Activated CD4-positive, CD25-positive, alpha-beta regulatory T cell treated with anti-CD3 and anti-CD28 coated beads, Interleukin-2, amount 50 U/mL, for 72 hours (primary cell): ENCODE measurements at regions not wholly inside any gene's neighbourhood (a gene's known extent, or its start where the extent isn't known, plus 50 kb on each side); places are given as distances from the start of the nearest gene placed in this dataset.

ENCODE experiments used
- DNase-seq: peaks from one replicate; pipeline ENCODE4 v3.0.0; 2021

DNA sequence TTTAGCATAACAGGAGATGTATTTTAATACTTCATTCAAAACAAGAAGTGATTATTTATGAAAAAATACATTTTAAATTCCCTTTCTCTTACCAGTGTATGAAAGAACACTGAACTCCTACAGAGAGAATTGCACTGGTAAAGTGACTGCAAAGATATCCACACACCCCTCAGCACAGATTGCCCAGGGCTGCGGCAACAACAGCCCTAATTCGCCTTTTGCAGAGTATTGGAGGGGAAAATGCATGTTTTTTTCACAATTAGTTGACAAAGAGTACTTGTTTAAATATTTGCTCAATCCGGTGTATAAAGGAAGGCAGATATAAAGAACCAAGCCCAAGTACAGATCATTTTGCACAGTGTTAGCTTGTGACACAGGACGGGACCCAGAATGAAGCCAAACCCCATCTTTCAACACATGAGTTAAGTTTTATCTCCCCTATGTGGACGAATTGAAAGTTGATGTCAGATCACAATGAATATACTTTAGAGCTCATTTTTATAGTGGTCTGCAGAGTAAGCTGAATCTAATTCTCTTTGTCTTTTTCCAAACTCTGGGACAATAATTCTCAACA is 551.4 kb upstream of the IGFBP7 start:
- DNase-seq: no peak

DNA sequence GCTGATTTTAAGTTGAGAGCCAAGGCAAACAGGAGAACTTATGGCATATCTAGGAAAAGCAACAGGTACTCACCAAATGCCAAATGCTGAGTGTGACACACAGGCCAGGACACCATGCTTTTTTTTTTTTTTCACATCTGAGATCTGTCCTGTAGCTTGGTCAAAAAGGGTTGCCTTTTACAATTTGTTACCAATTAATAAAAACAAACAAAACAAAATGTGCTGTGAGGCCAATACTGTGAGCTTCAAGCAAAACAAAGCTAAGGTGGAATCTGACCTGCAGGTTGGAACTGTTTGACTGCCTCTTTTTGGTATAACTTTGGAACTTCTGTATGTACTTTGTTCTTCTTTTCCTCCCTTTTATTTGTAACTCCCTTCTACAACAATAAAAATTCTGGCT is 548.5 kb upstream of the IGFBP7 start:
- no peak for DNase-seq

DNA sequence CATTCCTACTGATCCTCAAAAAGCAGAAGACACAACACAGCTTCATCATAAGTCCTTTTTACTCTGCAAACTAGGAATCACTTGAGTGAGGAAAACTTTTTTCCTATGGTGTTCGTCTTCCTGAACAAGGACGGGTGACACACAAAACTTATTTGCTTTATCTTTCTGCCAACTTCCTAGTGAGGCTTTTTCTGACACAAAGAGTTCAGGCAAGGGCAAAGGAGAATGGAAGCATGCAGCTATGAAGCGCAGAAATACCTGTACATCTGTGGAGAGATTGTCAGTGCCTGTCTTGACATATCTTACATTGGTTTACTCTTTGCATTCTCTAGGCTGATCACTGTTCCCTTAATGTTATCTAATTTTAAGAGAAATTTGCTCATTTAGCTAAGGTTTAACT is 548.0 kb upstream of the IGFBP7 start:
- DNase-seq: no peak

DNA sequence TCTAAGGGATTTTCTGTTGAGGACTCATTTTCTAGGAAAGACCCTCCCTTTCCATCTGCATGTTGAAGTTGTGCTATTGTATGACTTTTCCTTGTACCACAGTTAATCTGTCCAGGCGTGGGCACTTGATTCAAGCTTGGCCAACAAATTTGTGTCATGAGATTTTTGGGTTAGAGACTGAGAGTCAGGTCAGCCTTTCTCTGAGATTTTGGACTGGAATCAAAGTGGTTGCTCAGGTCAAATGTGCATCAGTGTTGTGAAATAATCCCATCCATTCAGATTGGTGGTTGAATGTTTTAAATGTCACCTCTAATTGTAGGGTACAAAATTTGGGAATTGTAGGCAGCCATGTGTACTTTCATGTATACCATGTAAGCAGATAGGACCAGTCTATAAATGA is 545.2 kb upstream of the IGFBP7 start:
- DNase-seq: no peak

DNA sequence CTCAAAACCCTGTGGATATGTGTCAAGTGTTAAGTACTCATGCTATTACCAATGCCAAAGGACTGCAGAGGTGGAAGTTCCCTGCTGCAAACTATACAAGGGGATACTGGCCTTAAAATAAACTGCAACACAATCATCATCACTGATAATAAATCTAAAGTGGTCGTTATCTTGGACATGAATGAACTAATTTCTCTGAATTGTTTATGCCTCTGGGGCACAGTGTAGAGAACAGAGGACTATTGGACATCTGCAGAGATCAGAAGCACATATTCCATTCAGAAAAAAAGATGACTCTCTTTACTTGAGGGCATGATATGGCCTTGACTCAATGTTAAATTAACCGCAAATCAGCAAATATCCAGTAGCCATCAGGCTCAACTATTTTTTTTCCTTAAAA is 542.6 kb upstream of the IGFBP7 start:
- no peak for DNase-seq

DNA sequence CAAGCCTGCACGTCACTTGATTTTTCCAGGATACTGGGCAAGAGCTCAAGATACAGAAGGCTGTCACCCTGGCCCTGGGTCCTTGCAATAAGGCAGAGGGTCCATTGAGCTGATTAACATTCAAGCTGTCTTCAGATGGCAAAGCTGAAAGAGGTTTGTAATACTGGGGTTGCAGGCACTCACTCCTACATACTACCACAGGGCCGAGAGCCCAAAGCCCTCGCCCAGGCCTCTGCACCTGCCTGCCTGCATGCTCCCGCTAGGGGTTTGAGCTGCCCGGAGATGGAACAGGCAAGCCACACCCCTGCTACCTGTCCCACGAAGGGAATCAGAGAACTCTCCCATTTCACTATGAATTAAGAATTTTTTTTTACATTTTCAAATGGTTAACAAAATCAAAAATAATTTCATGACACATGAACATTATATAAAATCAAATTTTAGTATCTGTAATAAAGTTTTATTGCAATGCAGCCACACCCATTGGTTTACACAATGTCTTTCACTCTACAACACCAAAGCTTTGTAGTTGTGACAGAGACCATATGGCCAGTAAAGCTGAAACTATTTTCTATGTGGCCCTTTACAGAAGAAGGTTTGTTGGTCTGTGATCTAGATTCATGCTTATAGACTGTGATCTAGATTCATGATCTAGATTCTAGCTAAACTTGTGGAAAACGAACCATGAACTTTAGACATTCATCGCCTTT is 530.4 kb upstream of the IGFBP7 start:
- DNase-seq: no peak

DNA sequence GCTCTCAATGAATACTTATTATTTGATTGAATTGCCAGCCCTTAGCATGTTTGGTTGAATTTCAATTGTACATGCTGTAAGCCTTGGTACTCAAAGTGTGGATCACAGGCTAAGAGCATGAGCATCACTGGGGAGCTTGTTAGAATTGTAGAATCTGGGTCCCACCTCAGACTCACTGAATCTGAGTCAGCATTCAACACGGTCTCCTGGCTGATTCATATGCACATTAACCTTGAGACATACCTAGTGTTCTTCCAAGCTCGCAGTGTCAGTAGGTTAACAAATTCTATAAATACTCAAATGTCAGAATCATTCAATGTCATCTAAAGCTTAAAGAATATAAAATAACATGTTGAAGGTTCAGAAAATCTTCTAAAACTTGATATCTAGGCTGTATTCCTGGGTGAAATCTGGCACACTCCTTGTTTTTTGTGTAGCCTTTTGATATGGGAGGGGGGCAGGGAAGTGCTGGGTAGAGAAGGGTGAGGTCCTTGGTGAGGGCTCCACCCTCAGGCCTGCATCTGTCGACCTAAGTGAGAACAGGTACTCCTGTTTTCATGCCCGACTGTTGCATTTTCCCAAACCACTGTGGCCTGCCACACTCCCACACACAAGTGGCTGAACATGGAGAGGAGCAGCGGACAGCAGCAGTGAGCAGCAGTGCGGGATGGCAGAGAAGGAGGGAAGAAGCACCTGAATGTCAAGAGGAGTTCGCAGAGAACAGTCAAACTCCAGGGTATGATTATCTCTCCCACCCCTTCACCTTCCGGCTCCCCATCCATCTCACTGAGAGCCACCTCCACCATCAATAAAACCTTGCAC is 529.6 kb upstream of the IGFBP7 start:
- no peak for DNase-seq

DNA sequence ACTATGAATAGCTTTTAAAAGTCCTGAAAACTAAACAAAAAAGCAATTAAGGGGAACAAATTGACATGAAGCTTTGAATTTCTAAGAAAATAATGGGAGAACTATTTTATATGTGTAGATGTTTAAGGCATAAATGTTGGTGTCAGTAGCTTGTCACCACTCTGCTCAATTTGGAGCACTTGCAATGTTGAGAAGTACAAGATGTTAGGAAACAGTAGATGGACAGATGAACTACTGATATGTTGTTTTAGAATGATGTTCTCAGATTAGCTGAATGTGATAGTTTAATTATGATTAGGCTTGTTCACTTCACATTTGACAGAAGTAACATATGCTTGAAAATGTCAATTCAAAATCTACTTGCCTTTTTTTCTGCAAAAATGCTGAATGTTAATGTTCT is 525.7 kb upstream of the IGFBP7 start:
- no peak for DNase-seq

DNA sequence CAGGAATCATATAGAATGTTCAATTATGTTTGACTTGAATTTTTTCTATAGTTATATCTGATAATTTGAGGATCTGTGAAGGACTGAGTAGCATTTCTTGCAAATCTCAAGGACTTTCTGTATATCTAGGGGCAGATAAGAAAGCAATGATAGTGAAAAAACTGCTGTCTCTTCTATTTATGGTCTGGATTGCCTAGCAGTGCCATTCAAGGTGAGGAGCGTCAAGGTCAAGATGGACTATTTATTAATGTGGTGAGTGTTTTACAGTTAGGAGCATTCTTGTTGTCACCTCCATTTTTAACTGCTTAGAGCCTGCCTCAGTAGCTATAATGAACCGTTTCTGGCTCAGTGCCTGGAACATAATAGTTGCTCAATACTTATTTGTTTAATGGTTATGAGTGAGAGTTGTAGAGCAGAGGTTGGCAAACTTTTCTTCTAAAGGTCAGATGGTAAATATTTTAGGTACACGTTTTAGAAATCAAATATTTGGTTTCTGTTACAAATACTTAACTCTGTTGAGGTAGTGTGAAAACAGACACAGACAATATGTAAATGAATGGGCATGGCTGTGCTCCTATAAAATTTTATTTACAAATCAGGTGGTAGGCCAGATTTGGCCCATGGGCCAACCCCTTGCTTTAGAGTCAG is 523.2 kb upstream of the IGFBP7 start:
- DNase-seq: no peak

DNA sequence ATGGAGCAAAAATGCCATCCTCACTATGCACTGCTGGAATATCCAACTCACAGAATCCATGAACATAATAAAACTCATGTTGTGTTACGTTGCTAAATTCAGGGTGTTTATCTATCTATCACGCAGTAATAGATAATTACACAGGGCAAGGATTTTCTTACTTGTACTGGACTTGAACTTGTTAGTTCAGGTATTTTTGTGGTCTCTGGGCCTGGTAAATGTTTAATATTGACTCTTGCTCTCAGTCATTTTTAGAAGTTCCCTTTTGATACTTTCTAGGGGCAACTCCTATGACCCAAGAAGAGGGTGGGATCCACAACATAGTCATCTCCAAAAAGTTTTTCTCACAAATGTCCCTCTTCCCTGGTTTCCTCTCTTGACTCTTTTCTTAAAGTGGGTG is 522.4 kb upstream of the IGFBP7 start:
- DNase-seq: no peak

DNA sequence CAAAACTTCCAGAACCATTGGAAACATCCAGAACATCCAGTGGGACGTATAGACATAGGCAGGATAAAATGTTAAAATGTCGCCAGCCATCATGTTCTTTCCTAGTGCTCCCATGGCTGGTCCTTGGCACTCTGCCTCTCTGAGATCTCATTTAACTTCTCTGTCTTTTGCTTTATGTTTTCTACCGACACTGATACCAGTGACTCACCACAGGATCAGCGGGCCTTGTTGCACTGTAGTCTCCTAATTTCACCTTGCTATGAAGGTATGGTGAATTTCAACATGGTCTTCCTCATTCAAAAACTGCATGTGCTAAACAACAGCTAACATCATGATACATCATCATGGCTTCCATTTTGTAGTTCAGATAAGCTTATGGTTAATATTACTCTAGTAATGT is 521.0 kb upstream of the IGFBP7 start:
- no peak for DNase-seq

DNA sequence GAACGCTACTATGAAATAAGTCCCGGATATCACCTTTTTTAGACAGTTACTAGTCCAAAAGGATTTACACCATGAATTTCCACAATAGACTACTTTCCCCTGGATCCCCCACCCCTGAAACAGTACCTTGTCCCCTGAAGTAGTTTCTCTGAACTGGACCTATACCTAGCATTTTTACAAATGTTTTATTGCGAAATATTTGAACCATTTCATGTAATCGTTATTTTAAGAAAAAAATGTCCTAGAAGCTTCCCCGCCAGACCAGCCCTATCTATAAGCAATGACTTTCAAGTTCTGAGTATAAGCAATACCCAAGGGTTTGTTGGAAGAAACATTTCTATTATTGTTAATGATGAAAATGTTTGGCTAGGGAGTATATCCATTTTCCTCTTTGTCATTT is 517.8 kb upstream of the IGFBP7 start:
- DNase-seq: no peak

DNA sequence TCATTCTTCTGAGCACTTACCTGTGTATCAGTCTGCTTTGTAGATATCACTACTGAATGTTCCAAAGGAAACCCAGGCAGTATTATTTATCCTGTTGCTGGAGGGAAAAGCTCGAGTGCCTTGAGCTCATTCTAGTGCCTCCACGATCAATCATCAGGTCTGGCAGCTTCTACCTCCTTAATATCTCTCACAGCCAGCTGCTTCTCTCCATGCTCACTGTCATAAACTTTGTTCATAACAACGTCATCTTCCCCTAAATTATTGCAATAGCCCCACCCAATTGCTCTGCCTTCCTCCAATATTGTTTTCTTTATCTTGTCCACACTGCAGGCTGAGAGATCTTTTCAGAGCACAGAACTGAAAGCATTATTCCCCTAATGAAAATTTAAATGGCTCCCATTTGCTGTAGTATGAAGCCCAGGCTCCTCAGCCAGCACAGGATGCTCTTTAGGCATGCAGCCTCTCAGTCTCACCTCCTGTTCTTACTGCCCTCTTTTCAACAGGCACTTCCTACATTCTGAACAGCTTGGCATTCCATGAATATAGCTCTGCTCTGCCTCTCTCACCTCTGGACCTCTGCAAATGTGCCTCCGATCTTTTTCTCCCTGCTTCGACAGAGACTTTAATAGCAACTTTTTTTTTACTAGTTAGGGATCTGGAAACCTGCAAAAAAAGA is 504.2 kb upstream of the IGFBP7 start:
- DNase-seq: no peak

DNA sequence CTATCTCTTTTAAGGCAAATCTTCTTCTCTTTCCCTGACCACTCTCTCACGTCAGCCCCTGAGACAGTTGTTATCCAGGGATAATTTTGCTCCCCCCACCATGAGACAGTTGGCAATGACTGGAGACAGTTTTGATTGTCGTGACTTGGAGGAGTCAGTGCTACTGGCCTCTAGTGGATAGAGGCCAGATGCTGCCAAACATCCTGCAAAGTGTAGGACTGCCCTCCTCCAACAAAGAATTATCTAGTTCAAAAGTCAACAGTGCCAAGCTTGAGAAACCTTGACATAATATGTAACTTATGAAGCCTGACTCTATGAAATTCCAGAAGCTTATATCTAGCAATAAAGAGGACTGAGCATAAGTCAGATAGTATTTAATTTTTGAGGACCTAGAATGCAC is 502.1 kb upstream of the IGFBP7 start:
- DNase-seq: no peak

DNA sequence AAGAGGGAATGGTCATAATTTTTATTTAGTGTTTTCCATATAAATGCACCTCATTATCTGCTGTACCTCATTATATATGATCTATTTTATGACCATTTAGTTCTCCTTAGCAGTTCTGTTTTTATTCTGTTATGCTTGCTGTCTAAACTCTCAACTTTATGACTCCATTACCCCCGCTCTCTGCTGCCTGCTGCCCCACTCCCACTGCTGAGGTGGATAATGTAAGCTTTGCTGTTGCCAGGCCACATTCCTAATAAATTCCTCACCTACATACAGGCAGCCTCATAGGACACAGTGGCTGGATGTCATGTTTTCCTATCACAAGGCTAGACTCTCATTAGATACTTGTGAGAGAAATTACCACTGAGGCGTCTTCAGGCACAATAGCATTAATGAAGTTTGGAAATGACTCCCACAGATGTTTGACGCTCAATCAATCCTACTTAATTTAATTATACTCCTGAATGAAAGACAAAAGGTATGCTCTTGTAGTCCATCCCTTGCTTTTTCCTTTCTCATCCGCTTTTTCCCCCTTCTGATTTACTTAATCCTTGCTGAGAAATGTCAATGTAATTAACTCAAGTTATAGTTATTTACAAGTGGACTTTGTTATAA is 497.5 kb upstream of the IGFBP7 start:
- no peak for DNase-seq

DNA sequence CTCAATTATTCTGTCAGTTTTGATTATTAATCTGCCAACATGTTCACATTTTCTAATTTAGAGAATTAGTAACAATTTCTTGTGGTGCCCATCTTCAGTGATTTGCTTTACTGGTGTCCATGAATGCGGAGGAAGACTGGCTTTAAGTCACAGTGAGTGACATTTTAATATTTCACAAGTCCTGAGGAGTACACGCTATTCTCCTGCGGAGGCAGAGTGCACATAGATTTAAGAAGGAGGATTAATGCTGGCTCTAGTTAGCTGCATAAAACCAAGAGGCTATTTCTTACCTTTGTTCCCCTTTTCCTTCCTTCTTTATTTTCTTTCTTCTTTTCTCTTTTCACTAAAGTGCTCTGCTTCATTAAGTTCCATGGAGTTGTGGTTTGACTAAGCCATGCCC is 495.2 kb upstream of the IGFBP7 start:
- DNase-seq: no peak

DNA sequence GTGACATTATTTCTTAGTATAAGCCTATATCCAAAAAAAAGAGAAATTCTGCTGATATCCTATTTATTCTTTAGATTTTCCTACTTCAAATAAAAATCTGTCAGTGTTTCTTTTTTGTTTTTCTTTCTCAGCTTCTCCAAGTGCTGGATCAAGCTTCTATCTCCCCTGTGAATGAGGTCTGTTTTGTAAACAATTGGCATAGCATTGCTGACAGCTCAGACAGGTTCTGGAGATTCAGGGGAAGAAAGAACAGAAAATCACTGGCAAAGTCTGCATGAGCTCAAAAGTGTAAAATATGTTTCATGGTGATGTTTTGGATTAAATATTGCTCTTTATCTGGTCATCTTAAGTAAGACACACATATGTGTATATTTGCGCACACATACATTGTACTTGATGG is 492.0 kb upstream of the IGFBP7 start:
- no peak for DNase-seq

DNA sequence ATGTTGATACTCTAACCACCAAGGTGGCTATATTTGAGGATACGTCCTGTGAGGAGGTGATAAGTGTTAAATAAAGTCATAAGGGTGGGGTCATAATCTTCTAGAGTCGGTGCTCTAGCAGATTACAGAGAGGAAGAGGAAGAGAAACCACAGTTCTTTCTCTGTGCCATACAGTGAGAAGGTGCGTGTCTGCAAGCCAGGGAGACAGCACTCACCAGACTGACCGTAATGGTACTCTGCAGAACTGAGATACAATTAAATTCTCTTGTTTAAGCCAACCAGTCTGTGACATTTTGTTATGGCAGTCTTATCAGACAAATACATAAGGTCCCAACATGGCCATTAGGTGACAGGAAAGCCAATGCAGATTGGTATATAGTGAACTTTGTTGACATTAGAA is 480.9 kb upstream of the IGFBP7 start:
- DNase-seq: no peak

DNA sequence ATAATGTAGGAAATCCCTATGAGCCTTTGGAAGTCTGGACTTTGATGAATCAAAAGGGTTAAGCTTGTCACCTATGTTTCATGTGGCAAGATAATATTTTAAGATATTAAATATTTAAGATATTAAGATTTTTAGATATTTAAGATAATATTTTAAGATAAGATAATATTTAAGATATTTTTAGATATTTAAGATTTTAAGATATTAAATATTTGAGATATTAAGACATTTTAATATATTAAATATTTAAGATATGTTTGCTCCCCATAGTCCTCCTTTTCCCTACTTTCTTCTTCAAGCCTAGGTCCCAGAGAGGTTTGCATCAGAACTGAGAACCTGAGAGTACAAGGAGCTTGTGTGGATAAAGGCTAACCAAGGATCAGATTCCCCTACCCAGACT is 478.4 kb upstream of the IGFBP7 start:
- DNase-seq: no peak

DNA sequence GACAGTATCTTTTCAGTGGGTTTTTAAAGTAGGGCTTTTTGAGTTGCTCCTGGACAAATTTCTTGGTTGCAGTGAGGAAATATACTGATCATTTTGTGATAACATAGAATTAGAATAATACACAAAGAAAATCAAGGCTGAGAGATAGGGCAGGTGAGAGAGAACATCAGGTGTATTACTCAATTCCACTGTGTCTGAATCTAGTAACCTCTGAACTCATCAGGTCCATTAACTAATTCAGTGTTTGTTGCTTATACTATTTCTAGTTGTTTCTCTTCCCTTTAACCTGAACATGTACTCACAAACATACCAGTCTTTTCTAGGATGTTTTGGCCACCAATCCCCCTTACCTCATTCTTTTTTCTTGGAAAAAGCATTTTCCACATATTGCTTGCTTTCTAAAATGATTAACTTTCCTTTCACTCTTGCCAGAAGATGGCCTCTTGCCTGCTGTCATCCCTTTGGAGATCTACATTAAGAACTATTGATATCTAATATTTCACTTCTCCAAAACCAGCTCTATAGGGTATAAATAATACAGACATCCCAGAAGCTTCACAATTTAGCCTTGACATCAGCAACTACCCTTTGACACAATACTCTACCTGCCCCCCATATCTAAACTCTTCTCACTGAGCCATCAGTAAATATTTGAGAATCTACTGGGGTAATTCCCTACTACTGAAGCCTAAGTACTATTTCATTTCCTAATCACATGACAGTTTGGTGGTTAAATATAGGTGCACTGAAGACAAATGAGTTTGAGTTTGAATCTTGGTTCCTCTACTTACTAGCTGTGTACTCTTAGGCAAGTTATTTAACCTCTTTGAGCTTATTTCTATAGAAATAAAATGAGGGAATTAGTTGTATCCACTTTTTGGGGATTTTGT is 470.8 kb upstream of the IGFBP7 start:
- DNase-seq: no peak

DNA sequence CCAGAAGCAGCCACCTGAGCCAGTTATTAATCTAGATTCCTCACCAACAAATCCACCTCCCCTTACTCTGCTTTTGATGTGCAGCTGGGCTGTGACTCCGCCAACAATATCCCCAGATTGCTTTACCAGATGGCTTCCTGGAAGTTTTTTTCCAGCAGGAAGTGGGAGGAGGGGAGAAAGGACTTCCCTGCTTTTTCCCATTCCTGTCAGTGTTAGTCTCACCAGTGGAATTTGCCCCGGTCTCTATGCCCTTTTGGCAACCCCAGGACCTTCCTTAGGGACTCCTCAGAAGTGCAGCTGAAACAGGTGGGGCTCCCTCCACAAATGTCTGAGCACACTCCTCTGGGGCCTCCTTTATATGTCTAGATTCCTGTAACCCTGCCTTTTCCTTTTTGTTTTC is 465.2 kb upstream of the IGFBP7 start:
- no peak for DNase-seq
